ENCODE measurements at regions not wholly inside any gene's neighbourhood (a gene's known extent, or its start where the extent isn't known, plus 50 kb on each side); places are given as distances from the start of the nearest gene placed in this dataset.

GRCh38 chrX:113868711-113869110 is 715.2 kb upstream of the HTR2C start:
- TF ChIP-seq POLR2AphosphoS5 (IDR thresholded peaks at IDR 0.05) = no peak
- TF ChIP-seq CTCF (IDR thresholded peaks at IDR 0.05) = no peak
- TF ChIP-seq EP300 (IDR thresholded peaks at IDR 0.05) = no peak
- TF ChIP-seq POLR2A (IDR thresholded peaks at IDR 0.05) = no peak
